MCF 10A (cell line): ENCODE measurements at regions not wholly inside any gene's neighbourhood (a gene's known extent, or its start where the extent isn't known, plus 50 kb on each side); places are given as distances from the start of the nearest gene placed in this dataset.
"Not testable (repeated sequence)": the region's sequence is repeated elsewhere in the genome, so short reads cannot be mapped to it uniquely, and the experiment has no call there.

Source experiments
- BruUV-seq: library from RNA; stranded (reverse); fragments of 400-500 nt; replicated peaks from 2 replicates; lab custom pipeline; 2021; lab: Mats Ljungman, UMichigan
- CTCF ChIA-PET: fragments of 300-600 bp; sonication (Branson Sonifier 250); formaldehyde crosslinking; extraction: SDS; loops from one replicate; lab custom pipeline; 2021; ENCODE audit warnings: antibody characterized with exemption, inconsistent platforms; lab: Yijun Ruan, JAX
- POLR2A ChIA-PET: fragments of 300-600, 350-650 bp; sonication (Branson Sonifier 250); formaldehyde crosslinking; extraction: SDS; loops from one replicate; lab custom pipeline; 2020; ENCODE audit warnings: antibody characterized with exemption, inconsistent platforms; lab: Yijun Ruan, JAX
- DNase-seq: peaks from one replicate; pipeline ENCODE4 v3.0.0-alpha.2; 2018; ENCODE audit not compliant: unreplicated experiment
- H3K27ac Mint-ChIP-seq: one replicate; pipeline ENCODE4 v1.8.0; 2022; ENCODE audit warnings: mild to moderate bottlenecking, low read depth, mixed read lengths; ENCODE audit not compliant: unreplicated experiment
- H3K27me3 Mint-ChIP-seq: one replicate; pipeline ENCODE4 v1.8.0; 2022; ENCODE audit warnings: mixed read lengths; ENCODE audit not compliant: insufficient read depth, unreplicated experiment
- H3K36me3 Mint-ChIP-seq: one replicate; pipeline ENCODE4 v1.8.0; 2022; ENCODE audit warnings: mild to moderate bottlenecking, moderate library complexity, mixed read lengths; ENCODE audit not compliant: insufficient read depth, unreplicated experiment
- H3K4me1 Mint-ChIP-seq: one replicate; pipeline ENCODE4 v1.8.0; 2022; ENCODE audit warnings: mixed read lengths; ENCODE audit not compliant: insufficient read depth, unreplicated experiment
- H3K4me3 Mint-ChIP-seq: one replicate; pipeline ENCODE4 v1.8.0; 2022; ENCODE audit warnings: mild to moderate bottlenecking, moderate library complexity, mixed read lengths; ENCODE audit not compliant: unreplicated experiment
- H3K9me3 Mint-ChIP-seq: one replicate; pipeline ENCODE4 v1.8.0; 2022; ENCODE audit warnings: mixed read lengths; ENCODE audit not compliant: unreplicated experiment
- CTCF ChIP-seq: fragments of 200-600 bp; IDR thresholded peaks from one replicate; pipeline ENCODE4 v1.8.0; 2022; ENCODE audit warnings: antibody characterized with exemption, mild to moderate bottlenecking; ENCODE audit not compliant: unreplicated experiment
- intact Hi-C: fragments of 100-400 bp; cut with micrococcal nuclease; formaldehyde crosslinking; loops from 2 replicates; pipeline ENCODE4 v1.14.1; 2022

- no peak overlapping the region for H3K4me3 Mint-ChIP-seq
- no peaks in the 10 kb centered on the region for H3K27me3 Mint-ChIP-seq
- intact Hi-C loops = no loop called here
- no peak overlapping the region for H3K27ac Mint-ChIP-seq
- POLR2A ChIA-PET = interaction anchor here (0.6 to 1.8 kb wide), 3 partner anchors 27 to 234 kb away, joined by 3 to 4 read pairs (median 3); no protein-coding TSS in a partner anchor
- H3K4me1 Mint-ChIP-seq = no peaks in the 10 kb centered on the region
- CTCF ChIA-PET = interaction anchor here (0.5 to 23.9 kb wide), 8 partner anchors 10 to 364 kb away, joined by 3 to 882 read pairs (median 4); no protein-coding TSS in a partner anchor
- H3K36me3 Mint-ChIP-seq = no peaks in the 10 kb centered on the region
- peaks cover 9% of the 10 kb centered on the region for H3K9me3 Mint-ChIP-seq
- TF ChIP-seq CTCF = no peak
- no peak for DNase-seq
- no TSS peak for BruUV-seq
These were observed 75.4 kb upstream of the ADRB2 start for GRCh38 chr5:148751025-148751424.

DNA sequence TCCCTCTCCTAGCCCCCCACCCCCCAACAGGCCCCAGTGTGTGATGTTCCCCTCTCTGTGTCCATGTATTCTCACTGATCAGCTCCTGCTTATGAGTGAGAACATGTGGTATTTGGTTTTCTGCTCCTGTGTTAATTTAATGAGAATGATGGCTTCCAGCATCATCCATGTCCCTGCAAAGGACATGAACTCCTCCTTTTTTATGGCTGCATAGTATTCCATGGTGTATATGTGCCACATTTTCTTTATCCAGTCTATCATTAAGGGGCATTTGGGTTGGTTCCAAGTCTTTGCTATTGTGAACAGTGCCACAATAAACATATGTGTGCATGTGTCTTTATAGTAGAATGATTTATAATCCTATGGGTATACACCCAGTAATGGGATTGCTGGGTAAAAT is 74.0 kb upstream of the ADRB2 start:
- intact Hi-C loops, H3K27me3 Mint-ChIP-seq, H3K4me3 Mint-ChIP-seq, POLR2A ChIA-PET, BruUV-seq, DNase-seq, H3K27ac Mint-ChIP-seq, H3K4me1 Mint-ChIP-seq, H3K36me3 Mint-ChIP-seq: not testable (repeated sequence)
- peaks cover 19% of the 10 kb centered on the region for H3K9me3 Mint-ChIP-seq
- CTCF ChIA-PET = interaction anchor here (1.1 to 23.9 kb wide), 3 partner anchors 12 to 375 kb away, joined by 3 to 882 read pairs (median 35); no protein-coding TSS in a partner anchor

GRCh38 chr5:148759101-148759500 is 67.3 kb upstream of the ADRB2 start:
- H3K36me3 Mint-ChIP-seq = no peaks in the 10 kb centered on the region
- H3K4me1 Mint-ChIP-seq = no peaks in the 10 kb centered on the region
- no peak overlapping the region for H3K4me3 Mint-ChIP-seq
- intact Hi-C loops = no loop called here
- no peak for TF ChIP-seq CTCF
- POLR2A ChIA-PET = interaction anchor here (0.6 to 1.1 kb wide), 2 partner anchors 20 to 428 kb away, joined by 3 read pairs; no protein-coding TSS in a partner anchor
- H3K27ac Mint-ChIP-seq = no peak overlapping the region
- H3K27me3 Mint-ChIP-seq = no peaks in the 10 kb centered on the region
- CTCF ChIA-PET = interaction anchor here (0.6 to 1.7 kb wide), 3 partner anchors 12 to 441 kb away, joined by 3 to 8 read pairs (median 4); no protein-coding TSS in a partner anchor
- H3K9me3 Mint-ChIP-seq = peaks cover 12% of the 10 kb centered on the region
- no peak for DNase-seq
- no TSS peak for BruUV-seq

DNA sequence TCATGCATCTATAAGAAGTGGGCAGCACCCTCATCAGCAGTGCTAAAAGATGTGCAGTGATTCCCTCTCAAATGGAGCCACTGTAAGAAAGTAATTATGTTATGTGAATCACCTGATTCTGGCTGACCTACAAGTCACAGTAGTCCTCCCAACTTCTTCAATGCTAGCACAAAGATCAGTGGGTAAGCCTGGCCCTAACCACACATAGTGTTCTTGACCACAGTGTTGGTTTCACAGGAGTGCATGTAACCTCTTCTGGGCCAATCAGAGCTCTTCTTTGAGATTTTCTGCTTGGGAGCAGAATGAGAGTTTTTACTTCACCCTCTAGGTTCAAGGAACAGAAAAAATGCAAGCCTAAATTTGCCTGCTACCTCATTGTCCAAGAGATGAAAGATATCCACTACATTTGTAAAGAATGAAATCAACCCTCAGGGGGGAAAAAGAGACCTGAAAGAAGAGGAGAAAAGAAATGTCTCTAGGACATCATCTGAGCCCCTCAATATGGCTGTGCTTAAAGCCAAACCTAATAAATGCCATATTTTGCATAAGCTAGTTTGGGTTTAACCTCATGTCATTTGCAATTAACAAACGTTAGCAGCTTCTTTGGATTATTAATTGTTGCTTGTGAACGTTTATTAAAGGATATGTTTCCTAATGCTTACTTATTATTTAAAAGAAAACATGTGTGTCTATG is 65.3 kb upstream of the ADRB2 start:
- no TSS peak for BruUV-seq
- no peak for TF ChIP-seq CTCF
- Mint-ChIP-seq H3K4me1 (no peaks in the 10 kb centered on the region), H3K27ac (no peak overlapping the region), H3K4me3 (no peak overlapping the region), H3K27me3 (no peaks in the 10 kb centered on the region), H3K9me3 (peaks cover 10% of the 10 kb centered on the region), H3K36me3 (no peaks in the 10 kb centered on the region)
- ChIA-PET CTCF (interaction anchor here (0.7 to 1.5 kb wide), 6 partner anchors 16 to 64 kb away, joined by 3 to 9 read pairs (median 4); no protein-coding TSS in a partner anchor), POLR2A (interaction anchor here (0.7 to 2.1 kb wide), 2 partner anchors 65 to 152 kb away, joined by 3 to 5 read pairs; partner anchors contain the start of gene ADRB2)
- intact Hi-C loops = no loop called here
- DNase-seq = no peak
